ENCODE measurements at regions not wholly inside any gene's neighbourhood (a gene's known extent, or its start where the extent isn't known, plus 50 kb on each side); places are given as distances from the start of the nearest gene placed in this dataset.

DNA sequence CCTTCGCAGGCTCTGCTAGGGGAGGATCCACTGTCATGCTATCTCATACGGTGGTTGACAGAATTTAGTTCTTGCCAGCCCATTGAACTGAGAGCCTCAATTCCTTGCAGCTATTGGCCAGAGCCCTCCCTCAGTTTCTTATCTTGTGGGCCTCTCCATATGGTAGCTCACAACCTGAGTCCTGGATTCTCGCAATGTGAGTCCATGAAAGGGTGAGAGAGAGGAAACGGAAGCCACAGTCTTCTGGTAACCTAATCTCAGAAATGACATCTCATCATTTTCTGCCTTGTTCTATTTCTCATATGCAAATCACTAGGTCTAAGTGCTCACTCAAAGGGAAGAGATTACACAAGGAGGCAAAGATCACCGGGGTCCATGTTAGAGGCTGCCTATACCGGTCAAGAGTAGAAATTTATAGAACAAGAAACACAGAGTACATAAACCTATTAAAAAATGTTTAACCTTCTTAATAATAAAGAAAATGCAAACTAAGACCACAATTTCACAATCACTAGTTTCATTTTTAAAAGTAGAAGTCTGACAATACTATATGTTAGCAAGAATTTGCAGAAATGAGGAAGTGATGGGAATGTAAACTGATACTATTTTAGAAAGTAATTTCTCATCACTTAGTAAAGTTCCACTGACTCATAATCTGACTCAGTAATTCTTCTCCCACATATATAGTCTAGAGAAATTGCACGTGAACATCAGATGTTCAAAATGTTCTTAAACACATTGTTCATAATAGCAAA, 378.4 kb upstream of the AGTR1 start:
- peak; percentile 53 to 82 for DNase-seq (ENCODE audit: low read depth in 2 of 2)
- peak overlapping the region in 1 of 2 donors; percentile 15 for H3K4me3 ChIP-seq (replicated peaks in 1 of 2; ENCODE audit: low read depth in 2 of 2, low read length in 2 of 2)
- TF ChIP-seq, protein P1, sequence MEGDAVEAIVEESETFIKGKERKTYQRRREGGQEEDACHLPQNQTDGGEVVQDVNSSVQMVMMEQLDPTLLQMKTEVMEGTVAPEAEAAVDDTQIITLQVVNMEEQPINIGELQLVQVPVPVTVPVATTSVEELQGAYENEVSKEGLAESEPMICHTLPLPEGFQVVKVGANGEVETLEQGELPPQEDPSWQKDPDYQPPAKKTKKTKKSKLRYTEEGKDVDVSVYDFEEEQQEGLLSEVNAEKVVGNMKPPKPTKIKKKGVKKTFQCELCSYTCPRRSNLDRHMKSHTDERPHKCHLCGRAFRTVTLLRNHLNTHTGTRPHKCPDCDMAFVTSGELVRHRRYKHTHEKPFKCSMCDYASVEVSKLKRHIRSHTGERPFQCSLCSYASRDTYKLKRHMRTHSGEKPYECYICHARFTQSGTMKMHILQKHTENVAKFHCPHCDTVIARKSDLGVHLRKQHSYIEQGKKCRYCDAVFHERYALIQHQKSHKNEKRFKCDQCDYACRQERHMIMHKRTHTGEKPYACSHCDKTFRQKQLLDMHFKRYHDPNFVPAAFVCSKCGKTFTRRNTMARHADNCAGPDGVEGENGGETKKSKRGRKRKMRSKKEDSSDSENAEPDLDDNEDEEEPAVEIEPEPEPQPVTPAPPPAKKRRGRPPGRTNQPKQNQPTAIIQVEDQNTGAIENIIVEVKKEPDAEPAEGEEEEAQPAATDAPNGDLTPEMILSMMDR (IDR thresholded peaks at IDR 0.05; ENCODE audit: low read depth, low read length): no peak

DNA sequence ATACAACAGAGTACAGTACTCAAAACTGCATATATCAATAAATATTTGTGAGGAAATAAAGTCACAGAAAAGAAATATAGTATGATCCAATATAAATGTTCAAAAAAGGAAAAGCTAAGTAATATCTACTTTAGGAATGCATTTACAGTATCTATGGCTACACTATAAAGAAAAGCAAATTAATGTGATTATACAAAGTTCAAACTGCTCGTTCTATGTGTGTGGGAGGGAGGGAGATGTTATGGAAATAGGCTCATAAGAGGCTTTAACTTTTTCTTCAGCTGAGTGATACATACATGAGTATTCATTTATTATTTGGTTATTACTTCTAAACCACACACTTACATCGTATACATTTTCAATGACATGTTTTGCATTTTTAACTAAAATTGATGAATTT, 377.7 kb upstream of the AGTR1 start:
- H3K4me3 ChIP-seq (replicated peaks in 1 of 2; ENCODE audit: low read depth in 2 of 2, low read length in 2 of 2): no peak overlapping the region
- TF ChIP-seq, protein P1 (IDR thresholded peaks at IDR 0.05; ENCODE audit: low read depth, low read length): no peak
- no peak for DNase-seq (ENCODE audit: low read depth in 2 of 2)

DNA sequence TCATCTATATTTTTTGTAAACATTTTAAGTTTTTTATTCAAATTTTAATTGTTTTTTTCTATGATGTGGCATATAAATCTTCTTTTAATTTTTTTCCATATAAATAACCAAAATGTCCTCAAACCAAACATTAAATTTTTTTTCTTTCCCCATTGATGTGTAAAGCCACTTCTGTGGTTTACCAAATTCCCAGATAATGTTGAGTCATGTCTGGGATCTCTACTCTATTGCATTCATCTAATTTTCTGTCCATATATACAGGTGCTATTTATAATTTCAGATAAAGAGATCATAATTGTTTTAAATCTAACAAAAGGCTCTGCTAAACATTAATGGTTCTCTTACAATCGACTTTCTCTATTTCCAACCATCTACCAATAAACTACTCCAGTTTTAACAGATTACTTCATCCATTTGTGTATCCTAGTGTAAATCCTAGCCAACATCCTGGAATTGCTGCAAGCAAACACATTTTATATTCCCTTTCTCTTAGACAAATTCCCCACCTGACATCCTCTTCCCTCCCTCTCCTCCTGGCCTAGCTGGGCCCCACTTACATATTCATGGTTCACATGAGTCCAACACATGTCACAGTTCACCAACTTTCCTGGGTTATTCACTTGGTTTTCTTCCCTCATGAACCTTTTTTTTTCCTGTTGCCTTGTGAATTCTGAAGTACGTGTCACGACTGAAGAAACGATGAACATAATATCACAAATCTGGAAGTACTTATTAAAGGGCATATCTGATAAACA, 368.0 kb upstream of the AGTR1 start:
- no peak overlapping the region for H3K4me3 ChIP-seq (replicated peaks in 1 of 2; ENCODE audit: low read depth in 2 of 2, low read length in 2 of 2)
- TF ChIP-seq, protein P1 (IDR thresholded peaks at IDR 0.05; ENCODE audit: low read depth, low read length): no peak
- DNase-seq (ENCODE audit: low read depth in 2 of 2): peak in 1 of 2 donors; percentile 27

DNA sequence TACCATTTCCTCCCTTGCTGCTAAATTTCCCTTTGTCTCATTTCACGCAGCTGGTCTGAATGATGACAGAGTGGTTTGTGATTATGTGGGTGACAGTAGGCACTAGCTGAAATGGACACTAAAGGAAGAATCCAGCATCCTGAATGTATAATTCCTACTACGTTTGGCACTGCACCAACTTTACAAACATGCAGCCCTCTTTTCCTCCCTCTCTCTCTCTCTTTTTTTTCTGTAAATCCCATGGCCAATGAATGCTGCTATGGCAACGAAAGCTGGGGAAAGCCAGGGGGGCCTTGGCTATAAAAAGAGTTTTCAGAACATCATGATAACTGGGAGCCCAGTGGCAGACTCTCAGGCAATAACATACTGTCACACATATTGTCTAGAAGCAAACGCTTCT, 367.2 kb upstream of the AGTR1 start:
- no peak for DNase-seq (ENCODE audit: low read depth in 2 of 2)
- no peak overlapping the region for H3K4me3 ChIP-seq (replicated peaks in 1 of 2; ENCODE audit: low read depth in 2 of 2, low read length in 2 of 2)
- TF ChIP-seq, protein P1 (IDR thresholded peaks at IDR 0.05; ENCODE audit: low read depth, low read length): no peak

DNA sequence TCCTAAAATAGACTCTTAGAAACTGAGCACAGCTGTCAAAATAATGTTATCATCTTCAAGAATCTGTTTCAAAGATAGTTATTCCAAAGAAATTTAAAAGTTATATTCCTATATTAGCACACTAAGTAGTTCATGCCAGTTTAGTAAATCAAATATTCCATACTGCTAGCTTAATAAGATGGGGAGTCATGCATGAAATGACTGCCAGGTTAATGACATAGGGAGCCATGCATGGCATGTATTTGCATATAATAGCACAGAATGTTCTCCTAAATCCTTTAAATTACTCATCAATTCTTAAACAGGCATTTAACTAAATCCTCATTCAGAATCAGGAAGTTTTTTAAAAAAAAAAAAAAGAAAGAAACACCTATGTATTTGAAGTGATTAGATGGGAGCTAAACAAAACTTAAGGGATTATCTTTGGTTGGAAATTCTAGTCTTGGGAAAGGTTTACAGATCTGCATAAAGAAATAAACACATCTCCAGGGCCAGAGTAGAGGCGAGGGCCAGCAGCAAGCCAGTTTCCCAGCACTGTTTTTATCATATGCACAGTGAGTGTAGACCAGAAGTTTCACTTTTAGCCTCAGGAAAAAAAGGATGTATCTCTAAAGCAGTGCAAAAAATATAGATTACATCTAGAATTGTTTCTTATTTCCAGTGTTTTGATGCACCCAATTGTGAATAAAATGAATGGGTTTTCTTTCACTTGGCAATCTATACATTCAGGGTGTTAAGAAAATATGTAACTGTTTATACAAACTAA, 366.4 kb upstream of the AGTR1 start:
- TF ChIP-seq, protein P1 (IDR thresholded peaks at IDR 0.05; ENCODE audit: low read depth, low read length): no peak
- no peak overlapping the region for H3K4me3 ChIP-seq (replicated peaks in 1 of 2; ENCODE audit: low read depth in 2 of 2, low read length in 2 of 2)
- DNase-seq (ENCODE audit: low read depth in 2 of 2): peak in 1 of 2 donors; percentile 9

DNA sequence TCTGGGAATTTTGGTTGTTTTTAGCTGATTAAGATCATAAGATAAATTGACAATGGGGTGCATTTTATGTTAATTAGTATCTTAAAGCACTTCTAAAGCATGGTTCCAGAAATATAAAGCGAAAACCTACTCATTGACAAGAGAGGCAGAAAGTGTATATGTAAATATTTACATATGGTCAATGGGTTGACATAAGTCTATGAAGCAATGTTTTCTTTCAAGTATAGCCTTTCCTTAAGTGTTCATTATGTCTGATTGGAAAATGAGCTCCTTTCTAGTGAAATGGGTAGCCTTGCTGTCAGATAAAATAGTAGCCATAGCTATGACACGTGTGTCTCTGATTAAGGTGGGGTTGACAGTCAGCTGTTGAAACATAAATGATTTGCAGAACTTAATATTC, 365.2 kb upstream of the AGTR1 start:
- H3K4me3 ChIP-seq (replicated peaks in 1 of 2; ENCODE audit: low read depth in 2 of 2, low read length in 2 of 2): no peak overlapping the region
- TF ChIP-seq, protein P1 (IDR thresholded peaks at IDR 0.05; ENCODE audit: low read depth, low read length): no peak
- no peak for DNase-seq (ENCODE audit: low read depth in 2 of 2)
